ENCODE measurements at regions not wholly inside any gene's neighbourhood (a gene's known extent, or its start where the extent isn't known, plus 50 kb on each side); places are given as distances from the start of the nearest gene placed in this dataset.

GRCh38 chr5:65068410-65068809 is 299.7 kb downstream of the CWC27 start:
- H3K9ac ChIP-seq (ENCODE audit: low read length), result no peak overlapping the region
- H3K4me3 ChIP-seq (ENCODE audit: low read length), result no peak overlapping the region
- peaks cover 8% of the 10 kb centered on the region for H3K4me1 ChIP-seq (ENCODE audit: low read length)
- no peak overlapping the region for H3K27ac ChIP-seq (ENCODE audit: low read length)
- no peak overlapping the region for H3K4me2 ChIP-seq (ENCODE audit: low read depth, low read length, poor library complexity, severe bottlenecking)
- H2AFZ ChIP-seq (ENCODE audit: low read length), result no peak overlapping the region
- H4K20me1 ChIP-seq (ENCODE audit: insufficient read depth, low read depth, low read length), result no peaks in the 10 kb centered on the region
- no peaks in the 10 kb centered on the region for H3K9me3 ChIP-seq (ENCODE audit: low read length)
- no peaks in the 10 kb centered on the region for H3K27me3 ChIP-seq (ENCODE audit: low read length)
- H3K79me2 ChIP-seq (ENCODE audit: low read length), result no peaks in the 10 kb centered on the region
- no peak for DNase-seq
- H3K9me2 ChIP-seq (replicated peaks; ENCODE audit: insufficient read depth, low read length), result no peaks in the 10 kb centered on the region
- H3K36me3 ChIP-seq (ENCODE audit: insufficient read depth, low read length), result no peaks in the 10 kb centered on the region

GRCh38 chr5:65070026-65070425 is 301.3 kb downstream of the CWC27 start:
- no peak for DNase-seq
- Histone ChIP-seq H3K4me1 (ENCODE audit: low read length) (peaks cover 8% of the 10 kb centered on the region), H3K4me2 (ENCODE audit: low read depth, low read length, poor library complexity, severe bottlenecking) (no peak overlapping the region), H3K9ac (ENCODE audit: low read length) (no peak overlapping the region), H2AFZ (ENCODE audit: low read length) (no peak overlapping the region), H3K79me2 (ENCODE audit: low read length) (no peaks in the 10 kb centered on the region), H3K27me3 (ENCODE audit: low read length) (no peaks in the 10 kb centered on the region), H3K27ac (ENCODE audit: low read length) (no peak overlapping the region), H3K4me3 (ENCODE audit: low read length) (no peak overlapping the region), H3K9me2 (replicated peaks; ENCODE audit: insufficient read depth, low read length) (no peaks in the 10 kb centered on the region), H4K20me1 (ENCODE audit: insufficient read depth, low read depth, low read length) (no peaks in the 10 kb centered on the region), H3K9me3 (ENCODE audit: low read length) (no peaks in the 10 kb centered on the region), H3K36me3 (ENCODE audit: insufficient read depth, low read length) (no peaks in the 10 kb centered on the region)

- no peaks in the 10 kb centered on the region for H3K27me3 ChIP-seq (ENCODE audit: low read length)
- H4K20me1 ChIP-seq (ENCODE audit: insufficient read depth, low read depth, low read length), result no peaks in the 10 kb centered on the region
- H3K9ac ChIP-seq (ENCODE audit: low read length), result no peak overlapping the region
- H3K9me3 ChIP-seq (ENCODE audit: low read length), result no peaks in the 10 kb centered on the region
- no peak overlapping the region for H3K4me3 ChIP-seq (ENCODE audit: low read length)
- peaks cover 17% of the 10 kb centered on the region for H3K4me1 ChIP-seq (ENCODE audit: low read length)
- H2AFZ ChIP-seq (ENCODE audit: low read length), result 0 out of 2 replicates have a peak overlapping the region, but pooled peaks have one; percentile 19
- H3K79me2 ChIP-seq (ENCODE audit: low read length), result no peaks in the 10 kb centered on the region
- H3K27ac ChIP-seq (ENCODE audit: low read length), result no peak overlapping the region
- H3K4me2 ChIP-seq (ENCODE audit: low read depth, low read length, poor library complexity, severe bottlenecking), result no peak overlapping the region
- no peaks in the 10 kb centered on the region for H3K9me2 ChIP-seq (replicated peaks; ENCODE audit: insufficient read depth, low read length)
- no peak for DNase-seq
- no peaks in the 10 kb centered on the region for H3K36me3 ChIP-seq (ENCODE audit: insufficient read depth, low read length)
Measured at GRCh38 chr5:65072850-65073249, 304.1 kb downstream of the CWC27 start.

GRCh38 chr5:65073250-65073661 is 304.5 kb downstream of the CWC27 start:
- H3K27ac ChIP-seq (ENCODE audit: low read length), result no peak overlapping the region

GRCh38 chr5:65075623-65076250 is 307.0 kb downstream of the CWC27 start:
- Histone ChIP-seq H2AFZ (ENCODE audit: low read length) (no peak overlapping the region), H3K27ac (ENCODE audit: low read length) (no peak overlapping the region), H3K27me3 (ENCODE audit: low read length) (no peaks in the 10 kb centered on the region), H3K36me3 (ENCODE audit: insufficient read depth, low read length) (no peaks in the 10 kb centered on the region), H3K9me3 (ENCODE audit: low read length) (no peaks in the 10 kb centered on the region), H3K9me2 (replicated peaks; ENCODE audit: insufficient read depth, low read length) (no peaks in the 10 kb centered on the region), H3K4me3 (ENCODE audit: low read length) (no peak overlapping the region), H3K79me2 (ENCODE audit: low read length) (no peaks in the 10 kb centered on the region), H3K4me2 (ENCODE audit: low read depth, low read length, poor library complexity, severe bottlenecking) (peak overlapping the region; percentile 2), H3K4me1 (ENCODE audit: low read length) (peaks cover 17% of the 10 kb centered on the region), H4K20me1 (ENCODE audit: insufficient read depth, low read depth, low read length) (no peaks in the 10 kb centered on the region), H3K9ac (ENCODE audit: low read length) (no peak overlapping the region)
- no peak for DNase-seq

More at GRCh38 chr5:65073250-65073661, 304.5 kb downstream of the CWC27 start:
- Histone ChIP-seq H3K36me3 (ENCODE audit: insufficient read depth, low read length) (no peaks in the 10 kb centered on the region), H3K4me3 (ENCODE audit: low read length) (no peak overlapping the region), H4K20me1 (ENCODE audit: insufficient read depth, low read depth, low read length) (no peaks in the 10 kb centered on the region), H3K9me3 (ENCODE audit: low read length) (no peaks in the 10 kb centered on the region), H3K9ac (ENCODE audit: low read length) (no peak overlapping the region), H3K79me2 (ENCODE audit: low read length) (no peaks in the 10 kb centered on the region), H3K4me2 (ENCODE audit: low read depth, low read length, poor library complexity, severe bottlenecking) (no peak overlapping the region), H2AFZ (ENCODE audit: low read length) (0 out of 2 replicates have a peak overlapping the region, but pooled peaks have one; percentile 19), H3K4me1 (ENCODE audit: low read length) (peaks cover 17% of the 10 kb centered on the region), H3K27me3 (ENCODE audit: low read length) (no peaks in the 10 kb centered on the region), H3K9me2 (replicated peaks; ENCODE audit: insufficient read depth, low read length) (no peaks in the 10 kb centered on the region)
- DNase-seq, result no peak

- Histone ChIP-seq H3K4me2 (ENCODE audit: low read depth, low read length, poor library complexity, severe bottlenecking) (peak overlapping the region; percentile 2), H3K4me3 (ENCODE audit: low read length) (no peak overlapping the region), H3K9ac (ENCODE audit: low read length) (no peak overlapping the region), H3K4me1 (ENCODE audit: low read length) (peaks cover 17% of the 10 kb centered on the region), H2AFZ (ENCODE audit: low read length) (no peak overlapping the region), H3K36me3 (ENCODE audit: insufficient read depth, low read length) (no peaks in the 10 kb centered on the region), H3K27ac (ENCODE audit: low read length) (no peak overlapping the region), H3K27me3 (ENCODE audit: low read length) (no peaks in the 10 kb centered on the region), H3K79me2 (ENCODE audit: low read length) (no peaks in the 10 kb centered on the region), H3K9me3 (ENCODE audit: low read length) (no peaks in the 10 kb centered on the region), H4K20me1 (ENCODE audit: insufficient read depth, low read depth, low read length) (no peaks in the 10 kb centered on the region), H3K9me2 (replicated peaks; ENCODE audit: insufficient read depth, low read length) (no peaks in the 10 kb centered on the region)
- DNase-seq, result peak; percentile 87
Measured at GRCh38 chr5:65076251-65076869, 307.6 kb downstream of the CWC27 start.

GRCh38 chr5:65077653-65078052 is 308.9 kb downstream of the CWC27 start:
- DNase-seq, result no peak
- Histone ChIP-seq H3K4me3 (ENCODE audit: low read length) (no peak overlapping the region), H3K9me2 (replicated peaks; ENCODE audit: insufficient read depth, low read length) (no peaks in the 10 kb centered on the region), H3K27me3 (ENCODE audit: low read length) (no peaks in the 10 kb centered on the region), H4K20me1 (ENCODE audit: insufficient read depth, low read depth, low read length) (no peaks in the 10 kb centered on the region), H3K4me2 (ENCODE audit: low read depth, low read length, poor library complexity, severe bottlenecking) (no peak overlapping the region), H3K9ac (ENCODE audit: low read length) (no peak overlapping the region), H3K79me2 (ENCODE audit: low read length) (no peaks in the 10 kb centered on the region), H2AFZ (ENCODE audit: low read length) (no peak overlapping the region), H3K4me1 (ENCODE audit: low read length) (peaks cover 14% of the 10 kb centered on the region), H3K36me3 (ENCODE audit: insufficient read depth, low read length) (no peaks in the 10 kb centered on the region), H3K27ac (ENCODE audit: low read length) (no peak overlapping the region), H3K9me3 (ENCODE audit: low read length) (no peaks in the 10 kb centered on the region)

GRCh38 chr5:65078331-65078730 is 309.6 kb downstream of the CWC27 start:
- no peaks in the 10 kb centered on the region for H3K27me3 ChIP-seq (ENCODE audit: low read length)
- no peaks in the 10 kb centered on the region for H3K36me3 ChIP-seq (ENCODE audit: insufficient read depth, low read length)
- H3K9ac ChIP-seq (ENCODE audit: low read length), result no peak overlapping the region
- no peaks in the 10 kb centered on the region for H3K79me2 ChIP-seq (ENCODE audit: low read length)
- H3K4me1 ChIP-seq (ENCODE audit: low read length), result peaks cover 9% of the 10 kb centered on the region
- no peak for DNase-seq
- H3K9me2 ChIP-seq (replicated peaks; ENCODE audit: insufficient read depth, low read length), result no peaks in the 10 kb centered on the region
- H3K4me3 ChIP-seq (ENCODE audit: low read length), result no peak overlapping the region
- H3K27ac ChIP-seq (ENCODE audit: low read length), result no peak overlapping the region
- H2AFZ ChIP-seq (ENCODE audit: low read length), result no peak overlapping the region
- no peaks in the 10 kb centered on the region for H4K20me1 ChIP-seq (ENCODE audit: insufficient read depth, low read depth, low read length)
- H3K4me2 ChIP-seq (ENCODE audit: low read depth, low read length, poor library complexity, severe bottlenecking), result no peak overlapping the region
- no peaks in the 10 kb centered on the region for H3K9me3 ChIP-seq (ENCODE audit: low read length)
